ENCODE measurements at regions not wholly inside any gene's neighbourhood (a gene's known extent, or its start where the extent isn't known, plus 50 kb on each side); places are given as distances from the start of the nearest gene placed in this dataset.
"Not testable (repeated sequence)": the region's sequence is repeated elsewhere in the genome, so short reads cannot be mapped to it uniquely, and the experiment has no call there.

- H3K27ac Mint-ChIP-seq; H3K4me1 Mint-ChIP-seq (ENCODE audit: low read depth); H3K36me3 Mint-ChIP-seq (ENCODE audit: low read depth); H3K4me3 Mint-ChIP-seq; H3K27me3 Mint-ChIP-seq (ENCODE audit: low read depth): not testable (repeated sequence)
- peaks cover 12% of the 10 kb centered on the region for H3K9me3 Mint-ChIP-seq
These were observed 418.4 kb downstream of the KIF20B start for GRCh38 chr10:90119631-90120280.

- Mint-ChIP-seq H3K9me3 (no peaks in the 10 kb centered on the region), H3K27ac (no peak overlapping the region), H3K36me3 (ENCODE audit: low read depth) (no peaks in the 10 kb centered on the region)
These were observed 424.3 kb downstream of the KIF20B start for GRCh38 chr10:90125456-90126255.

GRCh38 chr10:90126256-90126595 lies 424.8 kb downstream of the KIF20B start:
- Mint-ChIP-seq H3K27me3 (ENCODE audit: low read depth) (no peaks in the 10 kb centered on the region), H3K4me1 (ENCODE audit: low read depth) (no peaks in the 10 kb centered on the region), H3K4me3 (no peak overlapping the region), H3K9me3 (no peaks in the 10 kb centered on the region), H3K27ac (no peak overlapping the region), H3K36me3 (ENCODE audit: low read depth) (no peaks in the 10 kb centered on the region)

More at GRCh38 chr10:90125456-90126255, 424.3 kb downstream of the KIF20B start:
- Mint-ChIP-seq H3K4me1 (ENCODE audit: low read depth) (no peaks in the 10 kb centered on the region), H3K27me3 (ENCODE audit: low read depth) (no peaks in the 10 kb centered on the region), H3K4me3 (no peak overlapping the region)

- Mint-ChIP-seq H3K9me3 (peaks cover 23% of the 10 kb centered on the region), H3K4me3 (no peak overlapping the region), H3K36me3 (ENCODE audit: low read depth) (no peaks in the 10 kb centered on the region), H3K27me3 (ENCODE audit: low read depth) (no peaks in the 10 kb centered on the region), H3K27ac (no peak overlapping the region), H3K4me1 (ENCODE audit: low read depth) (no peaks in the 10 kb centered on the region)
These were observed 429.1 kb downstream of the KIF20B start for GRCh38 chr10:90130321-90131086.

DNA sequence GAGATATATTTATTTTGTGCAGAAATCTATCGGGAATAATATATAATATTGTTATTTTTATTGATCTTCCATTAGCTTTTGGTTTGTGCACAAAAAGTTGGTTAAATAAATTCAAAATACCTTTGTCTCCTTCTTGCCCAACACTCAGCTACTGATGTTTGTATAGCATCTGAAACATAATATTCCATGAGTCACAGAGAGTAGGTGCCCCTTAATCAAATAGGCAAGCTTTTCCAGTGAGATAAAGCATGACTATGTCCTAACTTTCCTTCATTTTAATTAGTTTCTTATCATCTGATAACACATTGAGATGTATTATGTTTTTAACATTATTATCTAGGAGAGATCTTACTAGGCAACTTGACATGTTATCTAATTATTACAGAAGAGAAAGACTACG lies 432.2 kb downstream of the KIF20B start:
- Mint-ChIP-seq H3K4me3 (no peak overlapping the region), H3K27me3 (ENCODE audit: low read depth) (no peaks in the 10 kb centered on the region), H3K4me1 (ENCODE audit: low read depth) (no peaks in the 10 kb centered on the region), H3K36me3 (ENCODE audit: low read depth) (no peaks in the 10 kb centered on the region), H3K9me3 (peaks cover 52% of the 10 kb centered on the region), H3K27ac (no peak overlapping the region)

- no peaks in the 10 kb centered on the region for H3K27me3 Mint-ChIP-seq (ENCODE audit: low read depth)
- no peak overlapping the region for H3K4me3 Mint-ChIP-seq
- peaks cover 52% of the 10 kb centered on the region for H3K9me3 Mint-ChIP-seq
- no peaks in the 10 kb centered on the region for H3K36me3 Mint-ChIP-seq (ENCODE audit: low read depth)
- no peak overlapping the region for H3K27ac Mint-ChIP-seq
- no peaks in the 10 kb centered on the region for H3K4me1 Mint-ChIP-seq (ENCODE audit: low read depth)
These were observed 435.4 kb downstream of the KIF20B start for GRCh38 chr10:90136731-90137316.

DNA sequence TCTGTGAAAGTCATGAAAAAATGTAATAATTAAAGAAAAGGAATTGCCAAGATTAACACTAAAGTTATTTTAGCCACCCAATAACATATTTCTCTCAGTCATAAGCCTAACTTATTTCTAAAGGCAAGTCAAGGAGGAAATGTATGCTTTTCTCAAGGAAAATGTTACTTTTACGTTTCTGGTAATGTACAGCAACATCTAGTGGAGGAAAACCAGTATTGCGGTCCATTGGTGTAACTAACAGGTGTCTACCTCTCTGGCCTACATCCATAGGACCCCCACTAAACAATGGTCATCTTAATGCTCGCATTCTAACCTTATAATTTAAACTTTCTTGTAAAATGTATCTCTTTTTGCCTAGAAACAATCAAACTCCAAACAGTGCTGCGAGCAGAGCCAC lies 437.5 kb downstream of the KIF20B start:
- no peaks in the 10 kb centered on the region for H3K27me3 Mint-ChIP-seq (ENCODE audit: low read depth)
- H3K4me3 Mint-ChIP-seq = no peak overlapping the region
- H3K27ac Mint-ChIP-seq = no peak overlapping the region
- peaks cover 39% of the 10 kb centered on the region for H3K9me3 Mint-ChIP-seq
- no peaks in the 10 kb centered on the region for H3K36me3 Mint-ChIP-seq (ENCODE audit: low read depth)
- no peaks in the 10 kb centered on the region for H3K4me1 Mint-ChIP-seq (ENCODE audit: low read depth)

DNA sequence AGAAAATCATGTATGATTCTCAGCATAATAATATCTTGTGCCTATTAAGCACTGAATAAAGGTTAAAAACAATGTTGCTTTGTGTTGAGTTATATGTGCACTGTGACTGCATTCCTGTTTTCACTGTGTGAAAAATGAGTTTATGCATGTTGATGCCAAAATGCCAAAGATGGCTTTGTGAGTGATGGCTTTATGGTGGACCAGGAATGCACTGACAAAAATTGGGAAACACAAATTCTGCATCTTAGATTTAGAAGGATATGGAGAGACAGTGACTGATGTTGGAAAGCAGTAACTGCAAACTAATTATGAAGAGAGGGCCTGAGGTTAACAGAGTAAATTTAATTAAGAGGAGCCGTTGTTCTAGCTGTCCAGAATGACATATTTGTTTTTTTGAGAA lies 440.4 kb downstream of the KIF20B start:
- no peak overlapping the region for H3K27ac Mint-ChIP-seq
- H3K36me3 Mint-ChIP-seq (ENCODE audit: low read depth) = no peaks in the 10 kb centered on the region
- H3K4me3 Mint-ChIP-seq = no peak overlapping the region
- no peaks in the 10 kb centered on the region for H3K27me3 Mint-ChIP-seq (ENCODE audit: low read depth)
- peaks cover 16% of the 10 kb centered on the region for H3K9me3 Mint-ChIP-seq
- H3K4me1 Mint-ChIP-seq (ENCODE audit: low read depth) = no peaks in the 10 kb centered on the region

- H3K27me3 Mint-ChIP-seq (ENCODE audit: low read depth) = no peaks in the 10 kb centered on the region
- H3K9me3 Mint-ChIP-seq = no peaks in the 10 kb centered on the region
- no peaks in the 10 kb centered on the region for H3K36me3 Mint-ChIP-seq (ENCODE audit: low read depth)
- H3K27ac Mint-ChIP-seq = no peak overlapping the region
- H3K4me1 Mint-ChIP-seq (ENCODE audit: low read depth) = no peaks in the 10 kb centered on the region
- no peak overlapping the region for H3K4me3 Mint-ChIP-seq
These were observed 442.5 kb downstream of the KIF20B start for GRCh38 chr10:90143937-90144336.

DNA sequence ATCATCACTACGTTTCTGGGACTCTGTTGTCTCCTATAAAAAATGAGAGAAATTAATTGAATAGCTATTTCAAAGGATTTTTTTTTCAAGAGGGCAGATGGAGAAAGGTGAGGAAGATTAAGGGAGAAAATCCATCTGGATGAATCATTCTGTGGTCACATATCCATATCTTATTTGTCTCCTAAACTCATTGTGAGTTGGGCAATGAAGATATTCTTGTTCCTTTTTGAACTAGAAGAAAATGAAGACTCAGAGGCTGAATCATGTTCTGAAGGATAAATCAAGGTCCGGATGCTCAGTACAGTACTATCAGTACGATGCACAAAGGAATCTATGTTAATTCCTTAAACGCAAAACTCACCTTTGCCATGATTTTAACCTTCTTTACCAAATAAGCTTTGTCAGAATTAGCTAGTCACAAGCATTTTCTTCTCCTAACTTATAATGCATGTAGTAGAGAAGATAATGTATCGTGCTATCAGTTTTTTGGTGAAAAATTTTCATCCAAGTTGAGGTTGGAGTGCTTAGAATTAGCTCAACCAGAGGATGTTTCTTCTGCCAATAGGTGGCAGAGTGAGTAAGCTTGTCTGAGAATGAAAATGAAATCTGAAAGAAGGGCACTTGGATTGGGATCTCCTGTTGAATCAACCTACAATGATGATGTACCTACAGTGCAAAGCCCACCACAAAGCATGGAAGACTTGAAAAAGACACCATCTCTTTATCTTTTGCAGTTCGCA lies 446.9 kb downstream of the KIF20B start:
- no peak overlapping the region for H3K27ac Mint-ChIP-seq
- no peaks in the 10 kb centered on the region for H3K36me3 Mint-ChIP-seq (ENCODE audit: low read depth)
- no peaks in the 10 kb centered on the region for H3K27me3 Mint-ChIP-seq (ENCODE audit: low read depth)
- no peak overlapping the region for H3K4me3 Mint-ChIP-seq
- no peaks in the 10 kb centered on the region for H3K4me1 Mint-ChIP-seq (ENCODE audit: low read depth)
- H3K9me3 Mint-ChIP-seq = peaks cover 3% of the 10 kb centered on the region

GRCh38 chr10:90149563-90149962 lies 448.2 kb downstream of the KIF20B start:
- H3K4me1 Mint-ChIP-seq (ENCODE audit: low read depth) = no peaks in the 10 kb centered on the region
- no peaks in the 10 kb centered on the region for H3K36me3 Mint-ChIP-seq (ENCODE audit: low read depth)
- H3K27ac Mint-ChIP-seq = no peak overlapping the region
- H3K9me3 Mint-ChIP-seq = peaks cover 3% of the 10 kb centered on the region
- H3K27me3 Mint-ChIP-seq (ENCODE audit: low read depth) = no peaks in the 10 kb centered on the region
- H3K4me3 Mint-ChIP-seq = no peak overlapping the region

DNA sequence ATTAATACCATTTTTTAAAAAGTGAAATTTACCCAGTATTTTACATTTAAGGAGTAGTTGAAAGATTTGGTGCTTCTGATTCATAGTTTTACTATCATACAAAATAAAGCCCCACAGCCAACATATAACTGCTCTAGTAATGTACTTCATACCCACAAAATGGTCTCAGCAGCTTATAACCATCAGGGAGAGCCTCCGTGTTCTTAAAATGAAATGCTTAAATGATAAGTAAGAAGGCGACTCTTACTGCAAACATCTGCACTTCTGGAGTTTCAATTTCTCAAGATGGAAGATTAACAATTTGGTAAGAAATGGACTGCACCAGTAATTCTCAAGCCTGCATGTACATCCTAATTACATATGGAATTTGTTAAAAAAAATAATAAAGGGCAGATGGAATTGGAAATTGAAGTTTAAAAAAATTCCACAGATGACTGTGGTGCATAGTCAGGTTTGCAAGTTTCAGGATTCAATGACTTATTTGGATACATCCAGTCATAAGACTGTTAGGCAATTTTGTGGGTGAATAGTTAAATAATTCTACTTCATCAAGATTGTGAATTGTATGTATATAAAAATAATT lies 461.0 kb downstream of the KIF20B start:
- Mint-ChIP-seq H3K4me3 (no peak overlapping the region), H3K4me1 (ENCODE audit: low read depth) (no peaks in the 10 kb centered on the region), H3K36me3 (ENCODE audit: low read depth) (no peaks in the 10 kb centered on the region), H3K27ac (no peak overlapping the region), H3K27me3 (ENCODE audit: low read depth) (no peaks in the 10 kb centered on the region), H3K9me3 (peaks cover 11% of the 10 kb centered on the region)

DNA sequence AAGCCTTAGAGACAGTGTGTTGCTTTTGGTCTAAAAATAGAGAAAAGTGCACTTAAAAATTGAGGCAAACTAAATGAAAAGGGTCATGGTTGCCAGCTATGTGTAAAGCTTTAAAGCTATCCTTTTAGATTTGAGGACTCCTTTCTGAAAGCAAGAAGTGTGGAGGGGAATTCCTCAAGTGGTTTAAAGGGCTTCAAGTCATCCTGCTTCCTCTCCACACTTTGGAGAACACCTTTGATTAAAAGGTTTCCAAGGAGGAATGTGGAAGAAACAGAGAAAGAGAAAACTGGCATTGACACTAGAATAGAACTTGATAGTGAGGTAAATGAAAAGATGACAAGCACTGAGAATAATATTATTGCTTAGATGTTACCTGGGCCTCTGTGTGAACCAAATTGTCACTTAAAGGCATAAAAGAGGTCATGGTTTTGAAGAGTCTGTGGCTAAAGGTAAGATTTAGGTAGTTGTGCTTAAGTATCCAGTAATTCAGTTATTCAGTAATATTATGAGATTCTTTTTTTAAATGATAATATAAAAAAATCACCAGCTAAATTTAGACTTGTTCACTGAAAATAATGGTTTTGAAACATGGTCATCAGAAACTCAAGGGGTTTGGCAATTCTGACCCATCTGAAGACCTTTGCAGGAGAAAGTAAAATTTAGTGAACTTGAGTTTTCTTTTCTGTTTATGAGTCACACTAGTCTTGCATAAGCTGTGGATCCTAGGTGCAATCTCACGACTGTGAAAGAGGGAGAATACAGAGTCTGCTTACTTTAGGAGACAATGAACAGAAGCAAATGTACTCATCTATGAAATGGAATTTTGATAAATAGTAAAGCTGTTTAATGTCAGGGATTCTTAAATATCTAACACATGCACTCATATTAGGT lies 466.0 kb downstream of the KIF20B start:
- Mint-ChIP-seq H3K4me3 (no peak overlapping the region), H3K9me3 (peaks cover 5% of the 10 kb centered on the region), H3K27me3 (ENCODE audit: low read depth) (no peaks in the 10 kb centered on the region), H3K27ac (no peak overlapping the region), H3K4me1 (ENCODE audit: low read depth) (no peaks in the 10 kb centered on the region), H3K36me3 (ENCODE audit: low read depth) (no peaks in the 10 kb centered on the region)
